ENCODE measurements at regions not wholly inside any gene's neighbourhood (a gene's known extent, or its start where the extent isn't known, plus 50 kb on each side); places are given as distances from the start of the nearest gene placed in this dataset.

GRCh38 chr5:8694545-8694944 is 825.6 kb downstream of the MTRR start:
- TF ChIP-seq, protein P1, sequence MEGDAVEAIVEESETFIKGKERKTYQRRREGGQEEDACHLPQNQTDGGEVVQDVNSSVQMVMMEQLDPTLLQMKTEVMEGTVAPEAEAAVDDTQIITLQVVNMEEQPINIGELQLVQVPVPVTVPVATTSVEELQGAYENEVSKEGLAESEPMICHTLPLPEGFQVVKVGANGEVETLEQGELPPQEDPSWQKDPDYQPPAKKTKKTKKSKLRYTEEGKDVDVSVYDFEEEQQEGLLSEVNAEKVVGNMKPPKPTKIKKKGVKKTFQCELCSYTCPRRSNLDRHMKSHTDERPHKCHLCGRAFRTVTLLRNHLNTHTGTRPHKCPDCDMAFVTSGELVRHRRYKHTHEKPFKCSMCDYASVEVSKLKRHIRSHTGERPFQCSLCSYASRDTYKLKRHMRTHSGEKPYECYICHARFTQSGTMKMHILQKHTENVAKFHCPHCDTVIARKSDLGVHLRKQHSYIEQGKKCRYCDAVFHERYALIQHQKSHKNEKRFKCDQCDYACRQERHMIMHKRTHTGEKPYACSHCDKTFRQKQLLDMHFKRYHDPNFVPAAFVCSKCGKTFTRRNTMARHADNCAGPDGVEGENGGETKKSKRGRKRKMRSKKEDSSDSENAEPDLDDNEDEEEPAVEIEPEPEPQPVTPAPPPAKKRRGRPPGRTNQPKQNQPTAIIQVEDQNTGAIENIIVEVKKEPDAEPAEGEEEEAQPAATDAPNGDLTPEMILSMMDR (IDR thresholded peaks at IDR 0.05), result no peak

DNA sequence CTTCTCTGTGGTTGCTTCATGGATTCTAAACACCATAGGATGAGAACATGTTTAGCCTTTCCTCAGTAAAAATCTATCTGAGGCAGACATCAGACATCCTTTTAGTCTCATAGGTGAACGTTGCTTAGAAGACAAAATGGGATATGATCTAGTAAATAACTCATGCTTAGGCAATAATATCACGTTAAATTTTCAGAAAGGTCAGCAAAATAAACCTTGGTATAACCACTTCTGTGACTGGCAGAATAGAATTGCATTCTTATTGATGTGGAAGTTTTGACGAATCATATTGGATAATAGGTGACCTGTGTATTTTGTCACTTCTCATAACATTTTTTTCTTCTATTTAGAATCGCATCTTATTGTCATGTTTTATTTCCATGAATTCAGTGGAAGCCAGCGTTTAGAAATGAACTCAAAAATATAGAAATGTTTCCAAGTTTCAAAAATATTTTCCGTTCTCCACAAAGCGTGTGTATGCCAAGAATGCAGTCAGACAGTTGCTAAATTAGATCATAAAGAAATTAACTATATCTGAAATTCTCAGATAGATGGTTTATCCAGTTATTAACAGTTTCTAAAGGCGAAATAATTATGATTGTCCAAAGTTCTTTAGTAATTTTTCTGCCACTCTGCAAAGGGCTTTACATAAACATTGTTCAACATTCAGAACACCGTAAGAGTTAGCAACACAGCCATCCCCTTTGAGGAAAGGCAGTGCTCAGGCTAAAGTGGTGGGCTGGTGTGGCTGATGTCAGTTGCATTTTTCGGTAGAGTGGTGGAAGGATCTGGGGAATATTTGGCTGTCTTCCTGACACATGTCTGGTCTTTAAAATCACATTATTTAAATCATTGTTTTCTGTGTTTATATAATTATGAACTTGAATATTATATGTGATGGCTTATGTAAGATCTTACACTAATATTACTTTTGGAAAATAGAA is 827.2 kb downstream of the MTRR start:
- TF ChIP-seq, protein P1 (IDR thresholded peaks at IDR 0.05), result no peak

DNA sequence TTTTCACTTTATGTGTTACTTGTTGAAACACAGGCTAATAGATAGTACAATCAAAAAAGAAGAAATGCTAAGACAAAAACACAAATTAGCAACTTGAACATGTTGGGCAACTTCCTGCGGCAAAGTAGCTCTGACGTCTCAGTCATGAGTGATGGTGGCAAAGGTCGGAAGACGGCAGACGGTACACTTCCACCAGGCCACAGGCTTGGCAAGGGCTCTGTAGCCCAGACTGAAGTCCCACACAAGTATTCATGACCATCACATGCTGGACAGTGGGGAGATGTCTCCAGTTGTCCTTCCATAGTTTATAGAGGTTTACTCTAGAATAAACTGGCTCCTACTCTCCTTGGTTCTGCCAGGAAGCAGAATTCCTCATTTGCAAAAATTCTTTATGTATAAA is 831.3 kb downstream of the MTRR start:
- TF ChIP-seq, protein P1 (IDR thresholded peaks at IDR 0.05), result no peak

DNA sequence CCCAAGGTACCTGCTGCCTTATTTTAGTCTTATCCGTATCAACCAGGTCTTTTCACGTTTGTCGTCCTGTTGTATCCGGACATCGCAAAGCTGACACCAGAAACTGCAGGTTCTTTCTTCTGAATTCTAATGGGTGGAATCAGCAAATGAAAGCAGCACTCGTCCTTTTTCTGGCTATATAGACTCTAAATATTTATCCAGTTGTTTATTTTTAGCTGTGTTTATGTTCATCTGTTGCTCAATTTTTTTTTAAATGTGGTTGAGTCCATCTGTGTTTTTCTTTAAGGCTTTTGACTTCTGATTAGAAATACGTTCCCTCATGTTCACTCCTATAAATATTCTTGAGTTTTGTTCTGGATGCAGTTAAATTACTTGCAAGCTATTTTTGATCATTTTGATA is 831.7 kb downstream of the MTRR start:
- TF ChIP-seq, protein P1 (IDR thresholded peaks at IDR 0.05), result no peak

DNA sequence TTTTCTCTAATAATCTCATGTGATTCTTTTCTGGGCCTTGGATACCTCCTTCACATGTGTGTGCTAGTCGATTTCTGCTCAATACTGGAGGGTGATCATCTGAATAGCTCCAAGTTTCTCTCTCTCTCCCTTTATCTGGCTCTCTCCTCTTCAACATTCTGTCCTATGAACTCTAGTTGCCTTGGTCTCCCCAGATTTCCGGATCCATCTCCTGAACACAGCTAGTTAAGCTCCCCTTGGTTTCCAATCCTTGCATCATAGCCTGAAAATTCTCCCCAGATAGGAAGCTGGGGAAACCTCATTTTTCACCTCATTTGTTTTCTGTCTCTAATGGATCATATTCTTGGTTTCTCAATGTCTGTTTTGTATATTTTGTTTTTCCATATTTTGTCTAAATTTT is 832.3 kb downstream of the MTRR start:
- TF ChIP-seq, protein P1 (IDR thresholded peaks at IDR 0.05), result no peak

DNA sequence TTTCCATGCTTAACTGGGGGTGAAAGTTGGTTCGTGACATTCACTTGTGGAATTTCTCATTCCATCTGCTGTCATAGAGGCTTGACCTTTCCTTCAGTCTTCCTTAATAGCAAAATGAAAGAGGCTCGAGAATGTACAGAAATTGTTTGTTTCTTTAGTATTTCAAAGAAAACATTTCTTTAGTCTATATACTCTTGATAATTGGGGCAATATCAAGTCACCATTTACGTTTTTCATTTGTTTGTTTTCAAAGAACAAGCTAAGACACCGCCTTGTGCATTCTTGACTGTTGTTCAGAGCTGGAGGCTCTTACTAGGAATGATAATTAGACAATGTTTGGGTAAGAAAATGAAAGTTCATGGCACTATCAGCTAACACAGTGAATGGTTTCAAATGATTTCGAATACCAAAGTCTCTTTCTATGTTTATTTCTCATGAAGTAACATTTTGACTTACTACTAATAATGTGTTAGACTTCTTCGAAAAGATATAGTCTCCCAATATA is 835.4 kb downstream of the SEMA5A start:
- TF ChIP-seq, protein P1 (IDR thresholded peaks at IDR 0.05), result no peak

- TF ChIP-seq, protein P1 (IDR thresholded peaks at IDR 0.05), result no peak
These were observed 831.7 kb downstream of the SEMA5A start for GRCh38 chr5:8714198-8714597.

All from LNCAP (cell line).